Fibroblast of skin of right quadriceps (primary cell): ENCODE measurements at regions not wholly inside any gene's neighbourhood (a gene's known extent, or its start where the extent isn't known, plus 50 kb on each side); places are given as distances from the start of the nearest gene placed in this dataset.
"Not testable (repeated sequence)": the region's sequence is repeated elsewhere in the genome, so short reads cannot be mapped to it uniquely, and the experiment has no call there.

Experiments used
- DNase-seq: peaks from one replicate; pipeline ENCODE4 v3.0.0-alpha.2; 2013

DNA sequence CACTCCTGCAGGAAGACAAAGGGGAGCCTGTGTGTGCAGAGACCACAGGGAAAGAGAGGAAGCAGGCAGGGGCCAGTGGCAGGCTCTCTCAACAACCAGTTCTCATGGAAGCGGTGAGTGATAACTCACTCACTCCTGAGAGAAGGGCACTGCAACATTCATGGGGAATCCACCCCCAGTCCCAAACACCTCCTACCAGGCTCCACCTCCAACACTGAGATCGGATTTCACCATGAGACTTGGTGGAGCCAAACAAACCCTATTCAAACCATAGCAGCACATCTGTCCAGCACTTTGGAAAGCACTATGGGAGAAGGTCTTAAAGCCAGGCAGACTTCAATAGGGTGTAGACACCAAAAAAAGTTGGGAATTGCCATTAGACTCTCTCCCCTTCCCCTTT lies 345.7 kb upstream of the SPRED2 start:
- DNase-seq = no peak

- DNase-seq = no peak
Observed at GRCh38 chr2:65775839-65776238, 343.4 kb upstream of the SPRED2 start.

DNA sequence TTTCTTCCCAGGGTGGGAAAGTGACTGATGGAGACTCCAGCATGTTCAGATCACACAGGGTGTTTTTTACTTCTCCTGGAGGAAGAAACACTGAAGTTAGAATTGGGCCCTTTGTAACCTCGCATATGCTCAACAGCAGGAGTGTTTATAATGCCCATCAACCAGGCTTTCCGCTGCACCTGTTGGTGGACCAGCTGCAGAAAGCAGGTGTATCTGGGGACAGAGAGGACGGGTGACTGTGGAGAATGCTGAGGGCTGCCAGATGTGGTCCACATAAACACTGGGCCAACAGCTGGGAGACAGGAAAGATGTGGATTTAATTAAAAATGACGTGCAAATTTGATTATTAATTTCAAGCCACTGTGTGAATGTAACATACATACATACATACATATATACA lies 335.5 kb upstream of the SPRED2 start:
- DNase-seq = no peak

DNA sequence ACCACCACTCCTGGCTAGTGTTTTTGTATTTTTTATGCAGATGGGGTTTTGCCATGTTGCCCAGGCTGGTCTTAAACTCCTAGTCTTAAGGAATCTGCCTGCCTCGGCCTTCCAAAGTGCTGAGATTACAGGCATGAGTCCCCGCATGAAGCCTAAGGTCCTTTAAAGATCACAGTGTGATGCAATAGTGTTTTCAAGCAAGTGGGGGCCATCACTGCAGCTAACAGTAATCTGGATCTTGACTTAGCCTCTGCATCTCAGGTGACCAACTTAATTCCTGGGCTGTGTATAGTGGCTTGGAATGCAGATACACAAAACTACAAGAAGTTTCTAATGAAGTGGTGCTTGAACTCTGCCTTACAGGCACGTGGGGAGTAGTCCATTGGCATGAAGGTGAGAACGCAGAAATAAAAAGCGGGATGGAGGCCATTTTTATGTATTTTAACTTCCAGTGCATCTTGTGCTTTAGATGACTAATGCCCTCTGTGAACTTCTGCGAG lies 334.4 kb upstream of the SPRED2 start:
- no peak for DNase-seq

DNA sequence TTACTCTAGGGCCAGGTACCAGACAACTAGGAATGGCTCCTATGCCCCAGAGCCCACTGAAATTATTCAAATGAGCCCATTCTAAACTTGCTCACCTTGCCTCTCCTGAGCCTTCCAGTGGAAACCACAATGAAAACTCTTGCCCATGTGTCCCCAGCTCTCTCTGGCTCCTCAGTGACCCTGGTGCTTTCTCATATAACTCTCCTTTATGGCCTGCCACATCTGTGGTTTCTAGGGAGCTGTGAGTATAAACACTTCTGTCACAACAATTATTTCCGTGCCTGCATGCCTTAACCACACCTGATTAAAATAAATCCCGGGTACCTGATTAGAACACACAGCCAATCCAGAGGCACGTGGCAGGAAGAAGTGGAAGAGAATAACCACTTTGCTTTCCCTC lies 333.0 kb upstream of the SPRED2 start:
- no peak for DNase-seq

- DNase-seq = no peak
Observed at GRCh38 chr2:65762068-65762467, 329.7 kb upstream of the SPRED2 start.

- no peak for DNase-seq
Observed at GRCh38 chr2:65754219-65754618, 321.8 kb upstream of the SPRED2 start.

DNA sequence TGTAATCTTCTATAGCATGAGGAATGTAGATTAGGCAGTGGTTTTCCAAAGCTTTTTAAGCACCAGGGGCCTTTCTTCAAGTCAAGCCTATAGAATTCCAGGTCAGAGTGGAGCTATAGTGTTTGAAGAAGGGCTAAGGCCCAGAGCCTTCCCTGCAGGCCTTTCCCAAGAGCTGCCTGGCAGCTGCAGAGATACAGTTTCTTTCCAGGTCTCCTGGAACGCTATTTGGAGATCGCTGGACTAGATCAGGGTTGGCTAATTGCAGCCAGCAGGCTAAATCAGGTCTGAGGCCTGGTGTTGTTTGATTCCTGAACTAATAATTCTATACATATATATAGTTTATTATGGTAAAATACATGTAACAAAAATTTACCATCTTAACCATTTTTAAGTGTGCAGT lies 319.0 kb upstream of the SPRED2 start:
- no peak for DNase-seq

GRCh38 chr2:65749545-65749944 lies 317.1 kb upstream of the SPRED2 start:
- DNase-seq = peak; percentile 28

DNA sequence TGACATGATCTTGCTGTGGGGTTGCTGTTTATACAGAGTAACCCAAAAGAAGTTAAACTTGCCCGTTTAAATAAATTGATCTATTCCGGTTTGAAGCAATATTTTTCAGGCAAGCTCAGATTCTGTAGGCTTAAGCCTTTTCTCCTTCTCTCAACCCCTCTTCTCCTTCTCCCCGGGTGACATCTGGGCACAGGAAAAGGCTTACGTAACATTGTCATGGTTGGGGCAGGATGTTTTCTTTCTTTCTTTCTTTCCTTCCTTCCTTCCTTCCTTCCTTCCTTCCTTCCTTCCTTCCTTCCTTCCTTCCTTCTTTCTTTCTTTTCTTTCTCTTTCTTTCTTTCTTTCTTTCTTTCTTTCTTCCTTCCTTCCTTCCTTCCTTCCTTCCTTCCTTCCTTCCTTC lies 315.5 kb upstream of the SPRED2 start:
- not testable (repeated sequence) for DNase-seq

DNA sequence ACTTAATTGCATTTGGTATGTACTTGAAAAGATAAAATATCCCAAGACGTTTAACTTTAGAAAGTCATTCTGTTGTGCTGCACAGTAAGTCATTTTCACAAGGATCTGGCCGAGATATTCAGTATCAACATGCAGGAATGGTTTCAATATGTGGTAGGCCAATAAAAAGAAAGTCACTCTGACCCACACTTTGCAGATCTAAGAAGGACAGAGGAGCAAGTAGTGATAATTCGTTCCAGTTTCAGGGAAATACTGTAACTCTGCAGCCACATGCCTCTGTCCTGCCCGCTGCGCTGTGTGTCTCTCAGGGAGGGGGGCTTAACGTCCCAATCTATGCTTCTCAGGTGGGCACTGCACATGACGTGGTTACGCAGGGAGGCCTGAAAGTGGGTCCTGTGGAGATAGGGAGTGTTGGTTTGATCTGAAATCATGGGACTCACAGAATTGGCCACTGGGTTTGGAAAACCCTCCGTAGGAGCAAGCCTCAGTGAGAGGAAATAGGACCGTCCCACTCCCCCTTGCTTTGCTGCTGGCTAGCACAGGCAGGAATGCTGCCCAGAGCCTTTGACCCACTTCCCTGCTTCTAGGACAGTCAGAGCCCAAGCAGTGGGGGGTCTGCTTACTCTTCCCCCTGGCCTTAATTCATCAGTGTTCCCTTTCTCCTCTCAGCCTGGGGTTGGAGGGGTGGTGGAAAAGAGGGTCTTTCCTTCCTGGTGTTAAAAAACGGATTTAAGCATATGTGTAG lies 314.7 kb upstream of the SPRED2 start:
- no peak for DNase-seq

DNA sequence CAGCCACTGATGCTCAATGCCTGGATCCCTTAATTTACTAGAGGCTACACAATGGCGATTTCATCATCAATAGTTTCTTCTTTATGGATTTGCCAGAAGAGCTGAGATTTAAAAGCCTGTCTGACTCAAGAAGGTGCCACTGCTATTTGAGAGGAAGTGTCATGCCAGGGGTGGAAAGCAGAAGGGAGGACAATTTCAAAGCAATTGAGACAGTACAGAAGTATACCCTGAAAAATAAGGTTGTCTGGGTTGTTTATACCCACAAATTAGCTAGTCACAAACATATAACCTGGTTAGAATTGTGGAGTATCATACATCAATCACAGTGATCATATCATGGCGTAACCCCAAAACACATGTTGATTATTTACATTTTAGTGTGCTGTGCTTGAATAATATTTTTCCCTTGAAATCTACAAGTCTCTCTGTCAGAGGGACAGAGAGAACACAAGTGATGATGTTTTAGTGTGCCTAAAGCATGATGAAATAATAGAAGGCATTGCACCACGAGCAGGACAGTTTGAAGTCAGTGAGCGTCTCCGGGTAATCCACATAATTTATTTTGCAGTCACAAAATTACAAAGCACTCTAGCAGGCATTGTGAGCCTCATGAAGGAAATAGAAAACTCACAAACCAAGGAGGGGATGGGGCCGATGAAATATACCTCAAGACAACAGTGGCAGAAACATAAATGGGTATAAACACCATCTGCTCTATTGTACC lies 312.2 kb upstream of the SPRED2 start:
- DNase-seq = no peak

- DNase-seq = no peak
Observed at GRCh38 chr2:65742977-65743376, 310.6 kb upstream of the SPRED2 start.

DNA sequence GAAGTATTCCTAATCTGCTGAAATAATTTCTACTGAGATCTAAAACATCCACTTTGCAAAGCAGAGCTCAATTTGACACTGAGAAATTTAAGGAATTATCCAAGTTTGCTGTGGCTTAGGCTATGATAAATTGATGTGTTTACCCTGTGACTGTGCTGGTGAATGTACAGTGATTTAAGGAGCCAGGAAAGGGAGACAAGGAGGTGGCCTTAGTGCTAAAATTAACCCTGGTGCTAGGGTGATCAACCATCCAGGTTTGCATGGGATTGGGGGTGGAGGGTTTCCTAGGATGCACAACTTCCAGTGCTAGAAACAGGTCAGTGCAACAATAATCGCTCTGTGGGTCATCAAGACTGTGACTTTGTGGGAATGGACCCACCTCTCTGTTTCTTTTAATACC lies 307.5 kb upstream of the SPRED2 start:
- DNase-seq = no peak

DNA sequence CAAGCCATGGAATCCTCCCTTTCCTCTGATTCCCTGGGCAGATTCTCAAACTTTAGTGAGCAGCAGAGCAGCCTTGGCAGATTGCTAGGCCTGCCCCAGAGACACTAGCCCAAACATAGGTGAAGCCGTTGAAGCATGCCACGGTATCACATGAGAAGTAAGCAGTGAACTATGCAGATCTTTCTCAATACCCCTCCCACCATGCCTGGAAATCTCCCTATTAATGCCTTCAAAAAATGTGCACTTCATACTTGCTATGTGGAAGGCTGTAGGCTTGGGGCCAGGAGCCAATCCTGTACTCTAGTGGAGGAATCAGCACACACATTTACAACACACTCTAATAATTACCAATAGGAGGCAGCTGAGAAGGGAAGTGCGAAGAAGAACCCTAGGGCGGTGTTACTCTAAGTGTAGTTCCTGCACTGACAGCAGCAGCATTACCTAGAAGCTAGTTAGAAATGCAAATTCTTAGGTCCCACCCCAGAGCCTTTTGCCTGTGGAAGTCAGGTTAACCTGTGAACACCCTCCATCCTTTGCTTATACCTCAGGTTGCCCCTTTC lies 305.1 kb upstream of the SPRED2 start:
- DNase-seq = no peak

GRCh38 chr2:65731476-65731875 lies 299.1 kb upstream of the SPRED2 start:
- DNase-seq = no peak

DNA sequence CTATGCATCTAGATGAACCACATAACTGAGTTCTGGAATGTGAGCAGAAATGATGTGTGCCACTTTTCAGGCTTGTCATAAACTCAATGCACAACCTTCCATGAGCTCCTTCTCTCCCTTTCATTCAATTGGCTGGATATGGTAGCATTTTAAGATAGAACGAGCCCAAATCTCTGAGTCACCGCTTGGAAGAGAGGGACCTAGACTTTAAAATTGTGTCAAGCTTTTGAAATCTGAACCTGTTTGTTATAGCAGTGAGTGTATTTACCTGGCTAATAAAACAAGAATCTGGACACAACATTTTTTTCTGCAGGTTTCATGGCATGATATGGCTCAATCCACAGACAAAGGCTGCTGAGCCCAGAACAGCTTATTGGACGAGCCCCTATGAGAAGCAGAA lies 297.8 kb upstream of the SPRED2 start:
- no peak for DNase-seq

DNA sequence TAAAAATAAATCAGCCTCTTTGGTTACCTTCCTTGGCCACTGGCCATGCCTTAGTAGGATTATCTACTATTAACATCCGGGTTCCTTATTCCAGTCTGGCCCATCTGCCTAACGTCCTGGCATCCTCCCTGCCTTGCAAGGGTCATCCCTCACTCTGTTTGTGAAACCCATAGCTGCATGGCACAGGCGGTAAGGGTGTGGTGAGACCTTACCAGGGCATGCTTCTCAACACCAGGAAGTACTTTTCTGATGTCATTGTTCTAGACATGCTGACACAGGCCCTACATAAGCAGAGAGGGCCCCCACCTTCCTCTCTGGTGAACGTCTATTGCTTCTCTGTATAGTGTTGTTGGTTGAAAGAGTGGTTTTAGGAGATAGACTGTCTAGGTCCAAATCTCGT lies 296.8 kb upstream of the SPRED2 start:
- no peak for DNase-seq

DNA sequence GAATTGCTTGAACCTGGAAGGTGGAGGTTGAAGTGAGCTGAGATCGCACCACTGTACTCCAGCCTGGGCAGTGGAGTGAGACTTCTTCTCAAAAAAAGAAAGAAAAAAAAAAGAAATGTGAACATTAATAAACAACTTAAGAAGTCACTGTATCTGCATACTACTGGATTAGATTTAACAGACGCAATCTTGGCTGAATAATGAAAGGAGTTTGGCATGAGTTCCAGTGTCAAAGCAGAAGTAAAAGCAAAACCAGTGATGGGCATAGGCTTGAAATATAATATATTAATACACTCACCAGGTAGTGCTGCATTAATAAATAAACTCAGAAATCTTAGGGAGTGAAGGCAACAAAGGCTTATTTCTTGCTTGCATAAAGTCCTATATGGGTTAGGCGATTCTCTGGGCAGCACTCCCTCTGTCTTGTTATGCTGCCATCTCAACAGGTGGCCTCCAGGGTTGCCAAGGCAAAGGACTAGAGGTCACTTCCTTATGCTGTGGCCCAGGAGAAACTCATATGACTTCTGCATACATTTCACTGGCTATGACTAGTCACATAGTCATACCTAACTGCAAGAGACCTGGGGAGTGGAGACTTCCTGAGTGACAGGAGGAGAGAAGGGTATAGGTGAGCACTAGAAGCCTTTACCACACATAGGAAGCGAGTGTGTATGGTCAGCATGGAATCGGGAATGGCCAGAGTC lies 296.2 kb upstream of the SPRED2 start:
- DNase-seq = no peak

DNA sequence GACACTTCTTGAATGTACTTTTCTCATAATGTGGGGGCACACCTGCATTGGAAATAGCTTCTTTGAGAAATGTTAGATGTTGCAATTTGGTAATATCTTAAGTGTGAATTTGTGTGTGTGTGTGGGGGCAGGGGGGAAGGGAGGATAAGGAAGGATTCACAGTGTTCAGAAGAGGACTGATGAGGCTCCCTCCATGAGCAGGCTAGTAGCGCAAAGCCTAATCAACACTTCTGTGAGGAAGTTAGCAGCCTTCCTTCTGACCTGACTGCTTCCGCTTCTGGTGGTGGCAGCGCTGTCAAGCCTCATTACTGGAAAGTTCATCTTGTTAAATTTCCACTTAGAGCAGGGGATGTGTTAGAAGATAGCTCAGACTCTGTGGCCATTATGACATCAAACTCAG lies 295.4 kb upstream of the SPRED2 start:
- DNase-seq = no peak

- no peak for DNase-seq
Observed at GRCh38 chr2:65727381-65727780, 295.0 kb upstream of the SPRED2 start.

DNA sequence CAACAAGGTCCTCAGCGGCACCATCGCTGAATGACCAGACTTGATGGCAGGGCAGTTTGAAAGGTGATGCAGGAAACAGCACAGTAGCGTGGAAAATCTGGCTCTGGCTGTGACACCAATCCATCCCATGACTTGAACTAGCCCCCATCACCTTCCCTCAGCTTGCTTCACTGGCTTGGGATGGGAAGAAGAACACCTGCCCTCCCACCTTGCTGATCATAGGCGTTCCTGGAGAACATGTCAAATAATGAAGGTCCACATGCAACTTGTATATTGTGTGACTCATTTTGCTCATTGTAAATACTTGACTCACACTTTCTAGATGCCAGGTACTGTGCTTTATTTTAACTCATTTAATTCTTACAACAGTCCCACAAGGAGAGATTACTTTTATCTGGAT lies 292.4 kb upstream of the SPRED2 start:
- DNase-seq = no peak

DNA sequence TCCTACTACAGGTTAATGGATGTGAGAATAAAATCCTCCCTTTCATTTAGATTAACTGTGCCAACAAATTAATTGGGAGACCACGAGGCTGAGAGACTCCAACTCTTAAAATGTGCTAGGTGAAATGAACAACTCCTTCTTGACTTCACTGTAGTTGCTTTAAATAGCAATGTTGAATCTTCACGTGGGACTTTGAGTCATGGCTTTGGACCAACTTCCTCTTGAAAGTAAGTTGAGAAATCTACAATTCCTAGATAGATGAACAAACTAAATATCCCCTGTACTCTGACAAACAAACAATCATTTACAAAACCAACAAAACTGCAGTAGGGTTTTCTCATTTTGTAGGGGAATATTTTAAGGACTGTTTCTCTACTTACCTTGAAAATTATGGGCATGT lies 291.9 kb upstream of the SPRED2 start:
- DNase-seq = no peak
